ENCODE measurements at regions not wholly inside any gene's neighbourhood (a gene's known extent, or its start where the extent isn't known, plus 50 kb on each side); places are given as distances from the start of the nearest gene placed in this dataset.

GRCh38 chr22:19636696-19637407 lies 77.5 kb upstream of the SEPTIN5 start:
- WGBS = 94% methylated on average over 18 of the region's 18 CpGs
- peaks cover 0 to 5% of the 10 kb centered on the region in 2 donors for H3K4me1 ChIP-seq (ENCODE audit: control insufficient read depth in 2 of 2, insufficient read depth in 2 of 2, low read length in 2 of 2)
- H3K36me3 ChIP-seq (ENCODE audit: control insufficient read depth in 2 of 2, insufficient read depth in 2 of 2, low read length in 1 of 2) = no peaks in the 10 kb centered on the region
- peaks cover 0 to 6% of the 10 kb centered on the region in 2 donors for H3K27me3 ChIP-seq (ENCODE audit: control insufficient read depth in 2 of 2, insufficient read depth in 1 of 2, low read length in 1 of 2)
- no peak overlapping the region for H3K27ac ChIP-seq (ENCODE audit: low read depth in 1 of 2, low read length in 1 of 2)
- no peak overlapping the region for H3K4me3 ChIP-seq (ENCODE audit: low read length in 2 of 2)
- H3K9me3 ChIP-seq (ENCODE audit: control insufficient read depth in 2 of 2, insufficient read depth in 1 of 2, low read length in 1 of 2) = no peaks in the 10 kb centered on the region
- DNase-seq (ENCODE audit: low read depth in 6 of 9, low spot score in 9 of 9) = no peak

- peaks cover 0 to 4% of the 10 kb centered on the region in 2 donors for H3K27me3 ChIP-seq (ENCODE audit: control insufficient read depth in 2 of 2, insufficient read depth in 1 of 2, low read length in 1 of 2)
- H3K27ac ChIP-seq (ENCODE audit: low read depth in 1 of 2, low read length in 1 of 2) = no peak overlapping the region
- peaks cover 0 to 5% of the 10 kb centered on the region in 2 donors for H3K4me1 ChIP-seq (ENCODE audit: control insufficient read depth in 2 of 2, insufficient read depth in 2 of 2, low read length in 2 of 2)
- 85% methylated on average over 15 of the region's 15 CpGs for WGBS
- no peaks in the 10 kb centered on the region for H3K36me3 ChIP-seq (ENCODE audit: control insufficient read depth in 2 of 2, insufficient read depth in 2 of 2, low read length in 1 of 2)
- no peak overlapping the region for H3K4me3 ChIP-seq (ENCODE audit: low read length in 2 of 2)
- no peaks in the 10 kb centered on the region for H3K9me3 ChIP-seq (ENCODE audit: control insufficient read depth in 2 of 2, insufficient read depth in 1 of 2, low read length in 1 of 2)
- DNase-seq (ENCODE audit: low read depth in 6 of 9, low spot score in 9 of 9) = no peak
These were observed 76.7 kb upstream of the SEPTIN5 start for GRCh38 chr22:19637408-19638281.

- Histone ChIP-seq H3K27me3 (ENCODE audit: control insufficient read depth in 2 of 2, insufficient read depth in 1 of 2, low read length in 1 of 2) (peaks cover 0 to 4% of the 10 kb centered on the region in 2 donors), H3K4me1 (ENCODE audit: control insufficient read depth in 2 of 2, insufficient read depth in 2 of 2, low read length in 2 of 2) (peaks cover 0 to 5% of the 10 kb centered on the region in 2 donors), H3K36me3 (ENCODE audit: control insufficient read depth in 2 of 2, insufficient read depth in 2 of 2, low read length in 1 of 2) (no peaks in the 10 kb centered on the region), H3K4me3 (ENCODE audit: low read length in 2 of 2) (no peak overlapping the region), H3K9me3 (ENCODE audit: control insufficient read depth in 2 of 2, insufficient read depth in 1 of 2, low read length in 1 of 2) (no peaks in the 10 kb centered on the region), H3K27ac (ENCODE audit: low read depth in 1 of 2, low read length in 1 of 2) (no peak overlapping the region)
- DNase-seq (ENCODE audit: low read depth in 6 of 9, low spot score in 9 of 9) = no peak
- WGBS = 96% methylated on average over 8 of the region's 8 CpGs
These were observed 75.9 kb upstream of the SEPTIN5 start for GRCh38 chr22:19638282-19639015.

- H3K27me3 ChIP-seq (ENCODE audit: control insufficient read depth in 2 of 2, insufficient read depth in 1 of 2, low read length in 1 of 2) = peaks cover 0 to 4% of the 10 kb centered on the region in 2 donors
- DNase-seq (ENCODE audit: low read depth in 6 of 9, low spot score in 9 of 9) = no peak
- no peaks in the 10 kb centered on the region for H3K9me3 ChIP-seq (ENCODE audit: control insufficient read depth in 2 of 2, insufficient read depth in 1 of 2, low read length in 1 of 2)
- WGBS = 97% methylated on average over 13 of the region's 13 CpGs
- no peaks in the 10 kb centered on the region for H3K36me3 ChIP-seq (ENCODE audit: control insufficient read depth in 2 of 2, insufficient read depth in 2 of 2, low read length in 1 of 2)
- H3K4me3 ChIP-seq (ENCODE audit: low read length in 2 of 2) = no peak overlapping the region
- no peak overlapping the region for H3K27ac ChIP-seq (ENCODE audit: low read depth in 1 of 2, low read length in 1 of 2)
- H3K4me1 ChIP-seq (ENCODE audit: control insufficient read depth in 2 of 2, insufficient read depth in 2 of 2, low read length in 2 of 2) = peaks cover 0 to 5% of the 10 kb centered on the region in 2 donors
These were observed 74.6 kb upstream of the SEPTIN5 start for GRCh38 chr22:19639610-19640135.

GRCh38 chr22:19640306-19640705 lies 74.0 kb upstream of the SEPTIN5 start:
- WGBS = 96% methylated on average over 4 of the region's 4 CpGs
- H3K36me3 ChIP-seq (ENCODE audit: control insufficient read depth in 2 of 2, insufficient read depth in 2 of 2, low read length in 1 of 2) = no peaks in the 10 kb centered on the region
- no peak for DNase-seq (ENCODE audit: low read depth in 6 of 9, low spot score in 9 of 9)
- H3K9me3 ChIP-seq (ENCODE audit: control insufficient read depth in 2 of 2, insufficient read depth in 1 of 2, low read length in 1 of 2) = no peaks in the 10 kb centered on the region
- H3K4me3 ChIP-seq (ENCODE audit: low read length in 2 of 2) = no peak overlapping the region
- H3K27me3 ChIP-seq (ENCODE audit: control insufficient read depth in 2 of 2, insufficient read depth in 1 of 2, low read length in 1 of 2) = peaks cover 0 to 4% of the 10 kb centered on the region in 2 donors
- H3K4me1 ChIP-seq (ENCODE audit: control insufficient read depth in 2 of 2, insufficient read depth in 2 of 2, low read length in 2 of 2) = peaks cover 0 to 5% of the 10 kb centered on the region in 2 donors
- H3K27ac ChIP-seq (ENCODE audit: low read depth in 1 of 2, low read length in 1 of 2) = no peak overlapping the region

GRCh38 chr22:19641254-19641982 lies 72.9 kb upstream of the SEPTIN5 start:
- 92% methylated on average over 25 of the region's 25 CpGs for WGBS
- Histone ChIP-seq H3K9me3 (ENCODE audit: control insufficient read depth in 2 of 2, insufficient read depth in 1 of 2, low read length in 1 of 2) (no peaks in the 10 kb centered on the region), H3K27me3 (ENCODE audit: control insufficient read depth in 2 of 2, insufficient read depth in 1 of 2, low read length in 1 of 2) (peaks cover 0 to 4% of the 10 kb centered on the region in 2 donors), H3K36me3 (ENCODE audit: control insufficient read depth in 2 of 2, insufficient read depth in 2 of 2, low read length in 1 of 2) (no peaks in the 10 kb centered on the region), H3K4me3 (ENCODE audit: low read length in 2 of 2) (no peak overlapping the region), H3K4me1 (ENCODE audit: control insufficient read depth in 2 of 2, insufficient read depth in 2 of 2, low read length in 2 of 2) (peaks cover 0 to 5% of the 10 kb centered on the region in 2 donors), H3K27ac (ENCODE audit: low read depth in 1 of 2, low read length in 1 of 2) (no peak overlapping the region)
- peak in 2 of 9 donors; percentile 19 to 34 for DNase-seq (ENCODE audit: low read depth in 6 of 9, low spot score in 9 of 9)

GRCh38 chr22:19641983-19642451 lies 72.3 kb upstream of the SEPTIN5 start:
- no peak for DNase-seq (ENCODE audit: low read depth in 6 of 9, low spot score in 9 of 9)
- peaks cover 0 to 4% of the 10 kb centered on the region in 2 donors for H3K27me3 ChIP-seq (ENCODE audit: control insufficient read depth in 2 of 2, insufficient read depth in 1 of 2, low read length in 1 of 2)

More at GRCh38 chr22:19641983-19642451, 72.3 kb upstream of the SEPTIN5 start:
- H3K36me3 ChIP-seq (ENCODE audit: control insufficient read depth in 2 of 2, insufficient read depth in 2 of 2, low read length in 1 of 2) = no peaks in the 10 kb centered on the region
- H3K9me3 ChIP-seq (ENCODE audit: control insufficient read depth in 2 of 2, insufficient read depth in 1 of 2, low read length in 1 of 2) = peaks cover 0 to 1% of the 10 kb centered on the region in 2 donors
- 94% methylated on average over 18 of the region's 18 CpGs for WGBS
- H3K4me1 ChIP-seq (ENCODE audit: control insufficient read depth in 2 of 2, insufficient read depth in 2 of 2, low read length in 2 of 2) = peaks cover 0 to 5% of the 10 kb centered on the region in 2 donors
- H3K27ac ChIP-seq (ENCODE audit: low read depth in 1 of 2, low read length in 1 of 2) = no peak overlapping the region
- H3K4me3 ChIP-seq (ENCODE audit: low read length in 2 of 2) = no peak overlapping the region

All from thymus (tissue), 11 donors.